HTR-8/SVneo (cell line): ENCODE measurements at regions not wholly inside any gene's neighbourhood (a gene's known extent, or its start where the extent isn't known, plus 50 kb on each side); places are given as distances from the start of the nearest gene placed in this dataset.

Experiments used
- DNase-seq: peaks from one replicate; pipeline ENCODE4 v3.0.0; 2011; ENCODE audit warnings: low spot score, mixed read lengths; ENCODE audit not compliant: insufficient read length
- FAIRE-seq: peaks from 2 replicates; lab custom pipeline; 2011; peaks lifted over from hg19 to GRCh38; lab: Jason Lieb, UNC

DNA sequence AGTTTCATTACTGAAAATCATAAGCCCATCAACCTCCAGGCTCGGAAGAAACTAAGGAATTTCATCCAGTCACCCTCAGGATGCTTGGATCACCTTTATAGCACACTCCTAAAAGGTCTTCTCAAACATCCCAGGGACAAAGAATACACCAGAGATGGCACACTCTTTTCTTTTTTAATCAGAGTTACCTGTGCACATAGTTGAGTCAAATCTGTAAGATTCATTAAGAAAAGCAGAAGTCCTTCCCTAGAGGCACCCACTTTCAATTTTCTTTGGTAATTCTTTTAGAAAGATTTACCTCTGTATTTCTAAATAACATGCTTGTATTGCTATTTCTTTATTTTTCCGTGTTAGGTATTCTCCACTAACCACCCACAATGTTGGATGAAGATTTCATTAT lies 50.6 kb upstream of the IL6 start:
- no peak for DNase-seq
- no peak for FAIRE-seq

DNA sequence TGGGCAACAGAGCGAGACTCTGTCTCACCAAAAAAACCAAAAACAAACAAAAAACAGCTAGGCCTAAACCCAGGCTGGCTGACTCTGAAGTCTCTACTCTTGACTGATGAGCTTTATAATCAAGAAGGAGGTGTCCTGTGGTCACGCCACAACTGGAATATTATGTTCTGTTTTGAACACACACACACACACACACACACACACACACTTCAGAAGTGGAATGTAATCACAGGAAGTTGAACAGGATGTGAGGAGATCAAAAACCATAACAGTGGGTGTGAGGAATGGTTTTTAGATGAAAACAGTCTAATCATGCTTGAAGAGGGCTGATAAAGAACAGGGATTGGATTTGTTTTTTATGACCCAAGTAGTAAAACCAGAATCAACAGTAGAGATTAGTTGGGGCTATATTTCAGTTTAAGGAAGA lies 51.1 kb upstream of the IL6 start:
- DNase-seq (no peak), FAIRE-seq (no peak)

- FAIRE-seq (no peak), DNase-seq (no peak)
Measured at GRCh38 chr7:22675421-22675820, 51.6 kb upstream of the IL6 start.

- no peak for DNase-seq
Measured at GRCh38 chr7:22672846-22673680, 53.9 kb upstream of the IL6 start.

GRCh38 chr7:22671177-22671879 lies 55.7 kb upstream of the IL6 start:
- FAIRE-seq = no peak

More at GRCh38 chr7:22672846-22673680, 53.9 kb upstream of the IL6 start:
- no peak for FAIRE-seq

DNA sequence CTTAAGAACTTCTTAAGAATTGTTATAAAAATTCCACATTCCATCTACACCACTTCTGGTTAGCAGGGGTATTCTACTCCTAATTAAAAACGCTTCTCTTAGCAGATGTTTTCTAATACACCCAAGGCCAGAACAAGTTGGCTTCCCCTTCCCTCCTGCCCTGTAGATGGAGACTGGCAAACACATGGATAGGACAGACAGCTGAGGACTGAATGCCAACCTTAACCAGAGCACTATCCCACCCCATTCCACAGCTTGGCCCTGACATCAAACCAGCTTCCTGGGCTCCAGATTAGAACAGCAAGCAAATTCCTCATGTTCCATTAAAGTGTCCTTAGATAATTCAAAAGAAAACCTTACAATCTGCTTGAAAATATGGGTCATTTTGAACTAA lies 56.6 kb upstream of the IL6 start:
- no peak for DNase-seq

More at GRCh38 chr7:22671177-22671879, 55.7 kb upstream of the IL6 start:
- no peak for DNase-seq

DNA sequence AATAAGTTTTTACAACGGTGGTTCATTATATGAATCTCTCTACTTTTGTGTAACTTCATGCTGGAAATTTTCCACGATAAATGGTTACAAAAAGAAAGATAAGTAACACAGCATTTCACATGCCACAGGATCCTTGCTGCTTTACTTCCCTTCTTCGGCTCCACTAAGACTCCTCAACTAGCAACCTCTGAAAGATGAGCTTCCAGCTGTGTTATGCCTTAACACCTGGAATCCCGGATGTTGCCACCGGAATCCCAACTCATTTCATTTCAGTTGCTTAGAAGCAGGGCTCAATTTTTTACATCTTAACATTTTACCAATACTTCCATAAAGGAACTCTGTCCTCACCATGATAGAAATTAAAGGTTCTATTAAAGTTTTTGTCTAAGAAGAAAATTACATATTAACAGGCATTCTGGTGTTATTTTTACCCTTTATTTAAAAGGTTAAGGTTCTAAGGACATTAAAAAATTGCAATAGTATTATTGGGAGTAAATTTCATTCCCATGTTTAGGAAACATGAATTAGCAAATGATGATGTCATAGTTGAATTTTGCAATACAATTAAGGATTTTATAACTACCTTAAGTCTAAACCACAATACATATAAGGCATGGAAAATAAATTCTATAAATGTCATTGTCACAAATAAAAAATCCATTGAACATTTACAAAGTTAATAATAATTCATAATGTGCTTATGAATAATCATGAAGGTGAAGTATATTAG lies 57.1 kb upstream of the IL6 start:
- no peak for FAIRE-seq
- no peak for DNase-seq

More for the DNA sequence above, 56.6 kb upstream of the IL6 start:
- no peak for FAIRE-seq

DNA sequence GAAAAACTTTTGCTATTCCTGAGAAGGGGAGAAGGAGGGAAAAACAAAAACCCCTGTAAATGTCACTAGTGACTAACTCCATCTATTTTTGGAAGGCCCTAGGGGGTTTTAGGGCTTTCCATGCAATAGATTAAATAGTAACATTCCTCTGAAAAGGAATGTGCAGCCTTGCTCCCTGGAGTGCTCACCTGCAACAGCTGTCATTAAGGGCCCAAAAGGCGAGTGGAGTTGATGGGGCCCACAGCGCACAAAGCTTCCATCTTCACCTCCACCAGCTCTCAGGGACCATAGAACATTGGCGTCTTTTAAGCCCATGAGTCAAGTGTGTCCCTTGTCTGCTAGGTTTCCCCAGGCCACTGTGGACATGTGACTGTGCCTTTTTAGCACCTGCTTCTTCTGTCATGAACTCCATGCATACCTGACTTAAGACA lies 58.0 kb upstream of the IL6 start:
- FAIRE-seq (no peak), DNase-seq (no peak)

- DNase-seq = peak; percentile 26
- FAIRE-seq = peak; percentile 16
Measured at GRCh38 chr7:22667562-22668239, 59.3 kb upstream of the IL6 start.

GRCh38 chr7:22667187-22667561 lies 59.8 kb upstream of the IL6 start:
- DNase-seq (no peak), FAIRE-seq (no peak)

DNA sequence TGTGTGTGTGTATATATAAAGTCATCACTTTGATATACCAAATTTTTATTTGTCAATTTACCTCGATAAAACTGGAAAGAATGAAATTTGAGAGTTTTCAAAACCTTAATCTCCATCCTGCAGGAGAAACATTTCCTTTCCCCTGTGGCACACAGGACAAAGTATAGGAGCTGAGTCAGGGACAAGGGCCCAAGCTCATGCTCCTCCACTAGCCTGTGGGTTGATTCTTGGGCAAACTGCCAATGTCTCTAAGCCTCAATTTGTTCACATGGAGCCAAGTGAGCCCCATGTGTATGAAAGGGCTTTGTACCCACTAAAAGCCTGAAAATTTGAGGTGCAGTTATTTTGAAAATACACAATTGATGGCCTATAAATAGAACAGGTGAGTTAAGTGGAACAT lies 60.3 kb upstream of the IL6 start:
- DNase-seq (no peak), FAIRE-seq (no peak)

DNA sequence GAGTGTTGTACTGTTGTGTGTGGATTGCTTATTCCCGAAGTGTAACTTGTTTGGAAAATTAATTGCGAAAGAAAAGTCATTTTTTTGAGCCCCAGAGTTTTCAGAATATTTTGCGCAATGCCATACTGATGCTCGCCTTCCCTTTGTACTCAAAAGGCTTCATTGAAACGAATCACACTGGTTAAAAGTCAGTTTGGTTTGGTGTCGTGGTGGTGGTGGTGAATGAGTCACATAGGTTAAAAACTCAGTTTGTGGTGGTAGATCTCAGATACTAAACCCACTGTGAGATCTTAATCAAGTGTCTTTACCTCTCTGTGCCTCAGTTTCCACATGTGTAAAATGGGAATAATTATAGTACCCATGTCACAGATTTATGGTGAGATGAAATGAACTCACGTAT lies 61.1 kb upstream of the IL6 start:
- DNase-seq (no peak), FAIRE-seq (no peak)

- FAIRE-seq (no peak), DNase-seq (no peak)
Measured at GRCh38 chr7:22664988-22665798, 61.8 kb upstream of the IL6 start.

GRCh38 chr7:22663721-22664120 lies 63.3 kb upstream of the IL6 start:
- no peak for FAIRE-seq

GRCh38 chr7:22663357-22663718 lies 63.7 kb upstream of the IL6 start:
- FAIRE-seq (peak; percentile 54), DNase-seq (peak; percentile 35)

More at GRCh38 chr7:22663721-22664120, 63.3 kb upstream of the IL6 start:
- no peak for DNase-seq

- DNase-seq = no peak
- FAIRE-seq = no peak
Measured at GRCh38 chr7:22662556-22663356, 64.2 kb upstream of the IL6 start.

GRCh38 chr7:22662036-22662435 lies 65.0 kb upstream of the IL6 start:
- FAIRE-seq = no peak

GRCh38 chr7:22660732-22661131 lies 66.3 kb upstream of the IL6 start:
- DNase-seq (no peak), FAIRE-seq (no peak)

More at GRCh38 chr7:22662036-22662435, 65.0 kb upstream of the IL6 start:
- no peak for DNase-seq

DNA sequence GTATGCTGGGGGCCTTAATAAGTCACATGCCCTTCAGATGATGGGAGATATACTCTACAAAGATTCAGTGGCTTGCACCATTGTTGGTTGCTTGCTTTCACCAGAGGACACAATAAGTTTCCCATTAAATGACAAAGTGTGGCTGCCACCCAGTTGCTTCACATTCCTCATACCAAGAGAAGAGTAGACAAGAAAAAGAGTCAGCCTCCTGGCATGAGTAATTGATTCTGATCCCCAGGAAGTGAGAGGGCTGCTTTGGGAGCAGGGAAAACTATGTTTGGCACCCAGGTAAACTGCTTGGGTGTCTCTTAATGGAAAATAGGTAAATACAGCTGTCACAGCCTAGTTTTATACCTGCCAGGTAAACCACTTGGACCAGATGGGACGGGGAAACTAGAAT lies 66.7 kb upstream of the IL6 start:
- DNase-seq = no peak
- no peak for FAIRE-seq
